Hepatocyte (in vitro differentiated cells): ENCODE measurements at regions not wholly inside any gene's neighbourhood (a gene's known extent, or its start where the extent isn't known, plus 50 kb on each side); places are given as distances from the start of the nearest gene placed in this dataset.

Experiments used
- DNase-seq: peaks from one replicate; pipeline ENCODE4 v3.0.0-alpha.2; 2016; ENCODE audit warnings: low spot score
- H2AFZ ChIP-seq: fragments of 200-600 bp; sonication (generic); 2 replicates; pipeline ENCODE4 v1.6.0; 2016; ENCODE audit warnings: antibody characterized with exemption, mild to moderate bottlenecking
- H3K27ac ChIP-seq: fragments of 200-600 bp; sonication (generic); 2 replicates; pipeline ENCODE4 v1.5.1; 2016; ENCODE audit warnings: mild to moderate bottlenecking
- H3K27me3 ChIP-seq: fragments of 200-600 bp; sonication (generic); 2 replicates; pipeline ENCODE4 v1.6.1; 2016
- H3K36me3 ChIP-seq: fragments of 200-600 bp; sonication (generic); replicated peaks from 2 replicates; pipeline ENCODE4 v1.5.1; 2016; ENCODE audit warnings: low read depth; ENCODE audit not compliant: insufficient read depth
- H3K4me1 ChIP-seq: fragments of 200-600 bp; sonication (generic); 2 replicates; pipeline ENCODE4 v1.5.1; 2016; ENCODE audit warnings: mild to moderate bottlenecking, moderate library complexity; ENCODE audit not compliant: insufficient read depth
- H3K4me2 ChIP-seq: fragments of 200-600 bp; sonication (generic); 2 replicates; pipeline ENCODE4 v1.6.0; 2016
- H3K4me3 ChIP-seq: fragments of 200-600 bp; sonication (generic); 2 replicates; pipeline ENCODE4 v1.5.1; 2016; ENCODE audit warnings: mild to moderate bottlenecking
- H3K79me2 ChIP-seq: fragments of 200-600 bp; sonication (generic); 2 replicates; pipeline ENCODE4 v1.6.0; 2017; ENCODE audit warnings: mild to moderate bottlenecking
- H3K9me2 ChIP-seq: fragments of 200-600 bp; sonication (generic); replicated peaks from 2 replicates; pipeline ENCODE4 v1.6.0; 2017; ENCODE audit warnings: mild to moderate bottlenecking; ENCODE audit not compliant: insufficient read depth
- H3K9me3 ChIP-seq: fragments of 200-600 bp; sonication (generic); 2 replicates; pipeline ENCODE4 v1.5.1; 2016; ENCODE audit warnings: low read depth, mild to moderate bottlenecking
- H4K20me1 ChIP-seq: fragments of 200-600 bp; sonication (generic); 2 replicates; pipeline ENCODE4 v1.6.0; 2016; ENCODE audit warnings: mild to moderate bottlenecking; ENCODE audit not compliant: insufficient read depth, poor library complexity, severe bottlenecking
- EZH2 ChIP-seq: fragments of 200-600 bp; sonication (generic); IDR thresholded peaks from 2 replicates; pipeline ENCODE4 v1.6.1; 2016; ENCODE audit warnings: antibody characterized with exemption, mild to moderate bottlenecking, borderline replicate concordance
- EZH2phosphoT487 ChIP-seq: fragments of 200-600 bp; sonication (generic); IDR thresholded peaks from one replicate; pipeline ENCODE4 v1.6.1; 2018; ENCODE audit warnings: antibody characterized with exemption, mild to moderate bottlenecking, low read depth, moderate library complexity; ENCODE audit not compliant: unreplicated experiment, severe bottlenecking
- WGBS: methylation state at CpG from one replicate; pipeline ENCODE4 v1.1.6; 2016; ENCODE audit warnings: low lambda C conversion rate; ENCODE audit errors: missing lambda C conversion rate; 5-methylcytosine and 5-hydroxymethylcytosine counted together
- TF ChIP-seq, protein P1 (sequence below): fragments of 200-600 bp; sonication (generic); IDR thresholded peaks from 2 replicates; pipeline ENCODE4 v1.5.1; 2016; ENCODE audit warnings: antibody characterized with exemption, mild to moderate bottlenecking; ENCODE audit not compliant: poor library complexity

DNA sequence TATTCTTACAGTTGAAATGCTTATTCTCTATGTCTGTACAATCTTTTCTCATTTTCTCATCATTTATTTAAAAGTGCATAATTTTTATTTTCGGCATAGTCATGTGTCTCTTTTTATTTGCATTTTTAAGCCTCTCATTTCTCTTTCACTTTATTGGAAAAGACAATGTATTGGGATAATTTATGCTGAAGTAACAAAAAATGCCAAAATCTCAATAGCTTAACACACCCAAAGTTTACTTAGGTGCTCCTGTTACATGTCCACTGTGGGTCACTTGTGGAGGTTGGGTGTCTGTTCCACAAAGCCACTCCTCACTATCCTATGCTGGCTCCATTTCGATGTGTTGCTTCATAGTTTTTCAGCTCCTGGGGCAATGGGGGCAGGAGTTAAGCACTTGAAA is 638.7 kb downstream of the CD109 start:
- H3K4me1 ChIP-seq = no peaks in the 10 kb centered on the region
- no peaks in the 10 kb centered on the region for H3K27me3 ChIP-seq
- TF ChIP-seq EZH2 = no peak
- TF ChIP-seq EZH2phosphoT487 = no peak
- TF ChIP-seq, protein P1, sequence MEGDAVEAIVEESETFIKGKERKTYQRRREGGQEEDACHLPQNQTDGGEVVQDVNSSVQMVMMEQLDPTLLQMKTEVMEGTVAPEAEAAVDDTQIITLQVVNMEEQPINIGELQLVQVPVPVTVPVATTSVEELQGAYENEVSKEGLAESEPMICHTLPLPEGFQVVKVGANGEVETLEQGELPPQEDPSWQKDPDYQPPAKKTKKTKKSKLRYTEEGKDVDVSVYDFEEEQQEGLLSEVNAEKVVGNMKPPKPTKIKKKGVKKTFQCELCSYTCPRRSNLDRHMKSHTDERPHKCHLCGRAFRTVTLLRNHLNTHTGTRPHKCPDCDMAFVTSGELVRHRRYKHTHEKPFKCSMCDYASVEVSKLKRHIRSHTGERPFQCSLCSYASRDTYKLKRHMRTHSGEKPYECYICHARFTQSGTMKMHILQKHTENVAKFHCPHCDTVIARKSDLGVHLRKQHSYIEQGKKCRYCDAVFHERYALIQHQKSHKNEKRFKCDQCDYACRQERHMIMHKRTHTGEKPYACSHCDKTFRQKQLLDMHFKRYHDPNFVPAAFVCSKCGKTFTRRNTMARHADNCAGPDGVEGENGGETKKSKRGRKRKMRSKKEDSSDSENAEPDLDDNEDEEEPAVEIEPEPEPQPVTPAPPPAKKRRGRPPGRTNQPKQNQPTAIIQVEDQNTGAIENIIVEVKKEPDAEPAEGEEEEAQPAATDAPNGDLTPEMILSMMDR = no peak
- H2AFZ ChIP-seq = no peak overlapping the region
- no peak overlapping the region for H3K4me3 ChIP-seq
- H3K9me3 ChIP-seq = no peaks in the 10 kb centered on the region
- no peak overlapping the region for H3K27ac ChIP-seq
- H3K9me2 ChIP-seq = no peaks in the 10 kb centered on the region
- no peak for DNase-seq
- WGBS = 91% methylated on average over 2 of the region's 2 CpGs
- no peaks in the 10 kb centered on the region for H3K36me3 ChIP-seq
- H3K4me2 ChIP-seq = no peak overlapping the region
- H4K20me1 ChIP-seq = no peaks in the 10 kb centered on the region
- no peaks in the 10 kb centered on the region for H3K79me2 ChIP-seq

DNA sequence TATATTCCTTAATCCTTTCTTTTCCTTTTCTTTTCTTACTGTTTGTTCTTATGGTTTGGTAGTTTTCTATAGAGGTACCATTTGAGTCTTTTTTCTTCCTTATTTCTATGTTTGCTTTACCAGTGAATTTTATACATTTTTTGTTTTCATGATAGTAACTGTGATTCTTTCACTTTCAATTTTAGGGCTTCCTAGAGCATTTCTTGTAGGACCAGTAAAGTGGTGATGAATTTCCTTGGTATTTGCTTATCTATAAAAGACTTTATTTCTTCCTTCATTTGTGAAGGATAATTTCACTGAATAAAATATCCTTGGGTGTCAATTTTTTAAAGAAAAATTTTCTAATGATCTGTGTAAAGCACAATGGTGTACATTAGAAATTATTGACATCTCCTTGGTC is 637.4 kb downstream of the CD109 start:
- H2AFZ ChIP-seq = no peak overlapping the region
- TF ChIP-seq EZH2 (no peak), EZH2phosphoT487 (no peak)
- TF ChIP-seq, protein P1 = no peak
- no peak for DNase-seq

DNA sequence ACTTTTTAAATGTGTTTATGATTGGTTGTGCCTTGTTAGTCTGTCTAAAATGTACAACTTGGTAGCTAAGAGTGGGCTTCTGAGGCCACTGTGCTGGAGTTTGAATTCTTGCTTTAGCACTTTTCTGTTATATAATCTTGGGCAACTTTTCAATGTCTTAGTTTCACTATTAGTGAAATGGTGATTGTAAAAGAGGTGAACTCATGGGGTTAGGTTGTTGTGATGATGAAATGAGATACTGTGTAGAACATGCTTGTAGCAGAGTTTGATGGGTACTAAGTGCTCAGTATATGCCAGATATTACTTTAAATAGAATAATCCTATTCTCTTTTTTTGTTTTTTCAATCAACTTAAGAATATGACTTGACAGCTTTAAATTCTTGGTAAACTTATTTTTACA is 624.7 kb downstream of the CD109 start:
- no peak for DNase-seq
- Histone ChIP-seq H3K79me2 (no peaks in the 10 kb centered on the region), H3K4me1 (no peaks in the 10 kb centered on the region), H2AFZ (no peak overlapping the region), H3K9me3 (no peaks in the 10 kb centered on the region), H3K36me3 (no peaks in the 10 kb centered on the region), H3K4me2 (no peak overlapping the region), H3K27me3 (no peaks in the 10 kb centered on the region), H3K4me3 (no peak overlapping the region), H3K27ac (no peak overlapping the region), H3K9me2 (no peaks in the 10 kb centered on the region), H4K20me1 (no peaks in the 10 kb centered on the region)
- TF ChIP-seq EZH2phosphoT487 = no peak
- TF ChIP-seq, protein P1 = no peak
- TF ChIP-seq EZH2 = no peak

More for the DNA sequence above, 637.4 kb downstream of the CD109 start:
- no peaks in the 10 kb centered on the region for H4K20me1 ChIP-seq
- H3K4me3 ChIP-seq = no peak overlapping the region
- H3K9me3 ChIP-seq = no peaks in the 10 kb centered on the region
- H3K27me3 ChIP-seq = no peaks in the 10 kb centered on the region
- no peaks in the 10 kb centered on the region for H3K4me1 ChIP-seq
- no peaks in the 10 kb centered on the region for H3K79me2 ChIP-seq
- no peak overlapping the region for H3K4me2 ChIP-seq
- H3K36me3 ChIP-seq = no peaks in the 10 kb centered on the region
- H3K9me2 ChIP-seq = no peaks in the 10 kb centered on the region
- H3K27ac ChIP-seq = no peak overlapping the region

DNA sequence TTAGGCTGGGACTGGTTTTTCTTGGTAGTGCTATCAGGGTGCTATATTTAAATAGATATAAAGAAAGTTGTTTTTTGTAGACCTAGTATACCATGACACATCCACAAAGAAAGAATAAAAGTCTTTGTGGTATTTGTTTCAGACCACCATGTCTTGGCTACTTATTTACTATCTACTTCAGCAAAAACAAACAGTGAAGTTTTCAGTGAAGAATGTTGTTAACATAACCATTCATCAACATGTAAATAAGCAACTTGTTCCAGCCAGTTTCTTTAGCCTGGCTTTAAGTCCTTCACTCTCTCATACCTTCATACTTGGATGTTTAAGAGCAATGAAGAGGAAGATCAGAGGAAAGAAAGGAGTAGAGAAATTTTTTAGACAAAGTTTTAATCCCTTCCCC is 624.1 kb downstream of the CD109 start:
- Histone ChIP-seq H3K9me3 (no peaks in the 10 kb centered on the region), H3K4me3 (no peak overlapping the region), H3K36me3 (no peaks in the 10 kb centered on the region)

More for the DNA sequence above, 624.1 kb downstream of the CD109 start:
- Histone ChIP-seq H3K9me2 (no peaks in the 10 kb centered on the region), H3K4me1 (no peaks in the 10 kb centered on the region), H2AFZ (no peak overlapping the region), H3K4me2 (no peak overlapping the region), H3K27ac (no peak overlapping the region), H4K20me1 (no peaks in the 10 kb centered on the region), H3K79me2 (no peaks in the 10 kb centered on the region), H3K27me3 (no peaks in the 10 kb centered on the region)
- DNase-seq = no peak
- TF ChIP-seq EZH2phosphoT487 (no peak), EZH2 (no peak)
- TF ChIP-seq, protein P1 = no peak
